NCI-H82 treated with DMSO at 0.1 percent for 48 hours (cell line): ENCODE measurements at regions not wholly inside any gene's neighbourhood (a gene's known extent, or its start where the extent isn't known, plus 50 kb on each side); places are given as distances from the start of the nearest gene placed in this dataset.

ENCODE experiments used
- DNase-seq: peaks from one replicate; lab custom pipeline; 2025; ENCODE audit not compliant: unreplicated experiment; lab: John Stamatoyannopoulos, UW

GRCh38 chr9:73446306-73446705 lies 294.6 kb downstream of the ANXA1 start:
- no peak for DNase-seq

GRCh38 chr9:73451003-73451402 lies 299.3 kb downstream of the ANXA1 start:
- no peak for DNase-seq

- DNase-seq, result no peak
Observed at GRCh38 chr9:73459817-73460216, 308.2 kb downstream of the ANXA1 start.

GRCh38 chr9:73468716-73469115 lies 317.1 kb downstream of the ANXA1 start:
- DNase-seq, result no peak

GRCh38 chr9:73470766-73471165 lies 319.1 kb downstream of the ANXA1 start:
- DNase-seq, result no peak

GRCh38 chr9:73474002-73474600 lies 322.4 kb downstream of the ANXA1 start:
- DNase-seq, result no peak

GRCh38 chr9:73474625-73475024 lies 323.0 kb downstream of the ANXA1 start:
- no peak for DNase-seq

- DNase-seq, result no peak
Observed at GRCh38 chr9:73494894-73495293, 343.2 kb downstream of the ANXA1 start.

- no peak for DNase-seq
Observed at GRCh38 chr9:73497796-73498195, 346.1 kb downstream of the ANXA1 start.

GRCh38 chr9:73515216-73515615 lies 363.6 kb downstream of the ANXA1 start:
- no peak for DNase-seq

- no peak for DNase-seq
Observed at GRCh38 chr9:73523391-73523790, 371.7 kb downstream of the ANXA1 start.

GRCh38 chr9:73525350-73525749 lies 373.7 kb downstream of the ANXA1 start:
- no peak for DNase-seq

GRCh38 chr9:73527521-73527920 lies 375.9 kb downstream of the ANXA1 start:
- DNase-seq, result no peak

GRCh38 chr9:73528926-73529325 lies 377.3 kb downstream of the ANXA1 start:
- no peak for DNase-seq

GRCh38 chr9:73529666-73530065 lies 378.0 kb downstream of the ANXA1 start:
- no peak for DNase-seq

- DNase-seq, result no peak
Observed at GRCh38 chr9:73531051-73531532, 379.4 kb downstream of the ANXA1 start.

- DNase-seq, result no peak
Observed at GRCh38 chr9:73531658-73532057, 380.0 kb downstream of the ANXA1 start.

GRCh38 chr9:73532985-73533384 lies 381.3 kb downstream of the ANXA1 start:
- DNase-seq, result no peak

- no peak for DNase-seq
Observed at GRCh38 chr9:73536403-73536802, 384.7 kb downstream of the ANXA1 start.

- no peak for DNase-seq
Observed at GRCh38 chr9:73537561-73537960, 385.9 kb downstream of the ANXA1 start.

- no peak for DNase-seq
Observed at GRCh38 chr9:73539881-73540390, 388.3 kb downstream of the ANXA1 start.

GRCh38 chr9:73541923-73542322 lies 390.3 kb downstream of the ANXA1 start:
- DNase-seq, result no peak

- no peak for DNase-seq
Observed at GRCh38 chr9:73543727-73544126, 392.1 kb downstream of the ANXA1 start.
